Ishikawa (cell line): ENCODE measurements at regions not wholly inside any gene's neighbourhood (a gene's known extent, or its start where the extent isn't known, plus 50 kb on each side); places are given as distances from the start of the nearest gene placed in this dataset.

Source experiments
- CEBPB ChIP-seq: IDR thresholded peaks from 2 replicates; pipeline ENCODE4 v1.6.1; 2012
- CREB1 ChIP-seq: IDR thresholded peaks from 2 replicates; pipeline ENCODE4 v1.6.1; 2012; ENCODE audit warnings: low read depth
- EGR1 ChIP-seq: IDR thresholded peaks from 2 replicates; pipeline ENCODE4 v1.6.1; 2012
- EP300 ChIP-seq: IDR thresholded peaks from 2 replicates; pipeline ENCODE4 v1.6.1; 2012; ENCODE audit warnings: borderline replicate concordance
- FOXM1 ChIP-seq: IDR thresholded peaks from 2 replicates; pipeline ENCODE4 v1.6.1; 2012; ENCODE audit warnings: low read depth, borderline replicate concordance
- NFIC ChIP-seq: IDR thresholded peaks from 2 replicates; pipeline ENCODE4 v1.6.1; 2012
- RAD21 ChIP-seq: IDR thresholded peaks from 2 replicates; pipeline ENCODE4 v1.6.1; 2012; ENCODE audit warnings: low read depth
- REST ChIP-seq: IDR thresholded peaks from 2 replicates; pipeline ENCODE4 v1.6.1; 2012; ENCODE audit warnings: low read depth, mild to moderate bottlenecking
- TAF1 ChIP-seq: IDR thresholded peaks from 2 replicates; pipeline ENCODE4 v1.6.1; 2012; ENCODE audit warnings: low read depth, mild to moderate bottlenecking
- TCF12 ChIP-seq: IDR thresholded peaks from 2 replicates; pipeline ENCODE4 v1.6.1; 2012; ENCODE audit warnings: low read depth
- USF1 ChIP-seq: IDR thresholded peaks from 2 replicates; pipeline ENCODE4 v1.6.1; 2012
- YY1 ChIP-seq: IDR thresholded peaks from 2 replicates; pipeline ENCODE4 v1.6.1; 2012; ENCODE audit warnings: low read depth
- ZBTB7A ChIP-seq: IDR thresholded peaks from 2 replicates; pipeline ENCODE4 v1.6.1; 2012; ENCODE audit warnings: low read depth

GRCh38 chr11:33553486-33553885 is 147.1 kb downstream of the C11orf91 start:
- TF ChIP-seq CEBPB (no peak), EP300 (no peak), ZBTB7A (no peak), RAD21 (no peak), FOXM1 (no peak), TAF1 (no peak), REST (no peak), YY1 (no peak), USF1 (no peak), NFIC (no peak), CREB1 (no peak), TCF12 (no peak), EGR1 (no peak)
